T-helper 2 cell treated with Interferon-gamma antibody and Interleukin-4, amounts not matched to agents 100 ng/mL and 5 ng/mL, for 36 hours (primary cell): ENCODE measurements at regions not wholly inside any gene's neighbourhood (a gene's known extent, or its start where the extent isn't known, plus 50 kb on each side); places are given as distances from the start of the nearest gene placed in this dataset.

ENCODE experiments used
- intact Hi-C: fragments of 100-400 bp; cut with micrococcal nuclease; formaldehyde crosslinking; loops from one replicate; pipeline ENCODE4 v1.15.1; 2023

- intact Hi-C loops: no loop called here
Measured at GRCh38 chr17:79212149-79213087, 137.8 kb downstream of the ENGASE start.

- intact Hi-C loops: no loop called here
Measured at GRCh38 chr17:79211061-79211770, 136.6 kb downstream of the ENGASE start.

- intact Hi-C loops: no loop called here
Measured at GRCh38 chr17:79210638-79211037, 136.0 kb downstream of the ENGASE start.

GRCh38 chr17:79207960-79208359, 133.3 kb downstream of the ENGASE start:
- intact Hi-C loops: no loop called here

- intact Hi-C loops: no loop called here
Measured at GRCh38 chr17:79205688-79206205, 131.1 kb downstream of the ENGASE start.

- intact Hi-C loops: no loop called here
Measured at GRCh38 chr17:79204261-79204660, 129.6 kb downstream of the ENGASE start.

- intact Hi-C loops: no loop called here
Measured at GRCh38 chr17:79203657-79204056, 129.0 kb downstream of the ENGASE start.

GRCh38 chr17:79203016-79203415, 128.4 kb downstream of the ENGASE start:
- intact Hi-C loops: no loop called here

GRCh38 chr17:79202480-79202879, 127.9 kb downstream of the ENGASE start:
- intact Hi-C loops: no loop called here

GRCh38 chr17:79201536-79202227, 127.1 kb downstream of the ENGASE start:
- intact Hi-C loops: no loop called here

- intact Hi-C loops: no loop called here
Measured at GRCh38 chr17:79201119-79201518, 126.5 kb downstream of the ENGASE start.

GRCh38 chr17:79196913-79197312, 122.3 kb downstream of the ENGASE start:
- intact Hi-C loops: no loop called here

GRCh38 chr17:79192503-79193351, 118.1 kb downstream of the ENGASE start:
- intact Hi-C loops: no loop called here

GRCh38 chr17:79191270-79191934, 116.8 kb downstream of the ENGASE start:
- intact Hi-C loops: no loop called here

- intact Hi-C loops: no loop called here
Measured at GRCh38 chr17:79189305-79189704, 114.7 kb downstream of the ENGASE start.

GRCh38 chr17:79188685-79189084, 114.1 kb downstream of the ENGASE start:
- intact Hi-C loops: no loop called here

GRCh38 chr17:79188048-79188447, 113.4 kb downstream of the ENGASE start:
- intact Hi-C loops: no loop called here

GRCh38 chr17:79187186-79187585, 112.6 kb downstream of the ENGASE start:
- intact Hi-C loops: no loop called here

- intact Hi-C loops: no loop called here
Measured at GRCh38 chr17:79186406-79186805, 111.8 kb downstream of the ENGASE start.

- intact Hi-C loops: no loop called here
Measured at GRCh38 chr17:79185671-79186070, 111.0 kb downstream of the ENGASE start.
